ENCODE measurements at regions not wholly inside any gene's neighbourhood (a gene's known extent, or its start where the extent isn't known, plus 50 kb on each side); places are given as distances from the start of the nearest gene placed in this dataset.

- no peak overlapping the region for H3K27ac ChIP-seq
These were observed 422.6 kb upstream of the ID2 start for GRCh38 chr2:8259106-8259840.

GRCh38 chr2:8259841-8260178, 422.0 kb upstream of the ID2 start:
- peaks cover 3% of the 10 kb centered on the region for H3K9me3 Mint-ChIP-seq

More at GRCh38 chr2:8259106-8259840, 422.6 kb upstream of the ID2 start:
- Histone ChIP-seq H3K9ac (no peak overlapping the region), H3K4me3 (no peak overlapping the region), H3K27me3 (peaks cover 35% of the 10 kb centered on the region), H3F3A (ENCODE audit: low read depth) (peaks cover 18% of the 10 kb centered on the region), H3K4me1 (peaks cover 53% of the 10 kb centered on the region), H3K79me2 (ENCODE audit: low read depth) (no peaks in the 10 kb centered on the region), H2AFZ (replicated peaks) (no peak overlapping the region), H3K36me3 (no peaks in the 10 kb centered on the region), H3K9me3 (ENCODE audit: low read depth) (no peaks in the 10 kb centered on the region), H3K4me2 (no peak overlapping the region), H4K20me1 (ENCODE audit: low read depth) (no peaks in the 10 kb centered on the region)
- Mint-ChIP-seq H3K27me3 (ENCODE audit: insufficient read depth, low read depth) (peaks cover 4% of the 10 kb centered on the region), H3K27ac (no peak overlapping the region), H3K36me3 (no peaks in the 10 kb centered on the region), H3K4me1 (peaks cover 57% of the 10 kb centered on the region), H3K4me3 (no peak overlapping the region), H3K9me3 (peaks cover 2% of the 10 kb centered on the region)
- DNase-seq (ENCODE audit: low spot score) = no peak
- TF ChIP-seq EZH2 (IDR thresholded peaks at IDR 0.05) = no peak
- TF ChIP-seq EZH2phosphoT487 (IDR thresholded peaks at IDR 0.05) = no peak
- TF ChIP-seq CTCF (IDR thresholded peaks at IDR 0.05) = no peak

GRCh38 chr2:8260213-8260612, 421.6 kb upstream of the ID2 start:
- peaks cover 2% of the 10 kb centered on the region for H3K9me3 Mint-ChIP-seq
- no peaks in the 10 kb centered on the region for H3K36me3 Mint-ChIP-seq
- Histone ChIP-seq H3K27ac (no peak overlapping the region), H3F3A (ENCODE audit: low read depth) (peaks cover 27% of the 10 kb centered on the region), H3K4me2 (no peak overlapping the region), H3K4me1 (peaks cover 62% of the 10 kb centered on the region), H3K4me3 (no peak overlapping the region), H3K27me3 (peaks cover 43% of the 10 kb centered on the region), H3K36me3 (no peaks in the 10 kb centered on the region), H3K79me2 (ENCODE audit: low read depth) (no peaks in the 10 kb centered on the region), H3K9ac (no peak overlapping the region), H3K9me3 (ENCODE audit: low read depth) (no peaks in the 10 kb centered on the region), H4K20me1 (ENCODE audit: low read depth) (no peaks in the 10 kb centered on the region), H2AFZ (replicated peaks) (no peak overlapping the region)
- no peak overlapping the region for H3K27ac Mint-ChIP-seq
- peaks cover 59% of the 10 kb centered on the region for H3K4me1 Mint-ChIP-seq
- H3K27me3 Mint-ChIP-seq (ENCODE audit: insufficient read depth, low read depth) = peaks cover 4% of the 10 kb centered on the region
- H3K4me3 Mint-ChIP-seq = no peak overlapping the region
- no peak for DNase-seq (ENCODE audit: low spot score)
- no peak for TF ChIP-seq EZH2phosphoT487 (IDR thresholded peaks at IDR 0.05)
- TF ChIP-seq EZH2 (IDR thresholded peaks at IDR 0.05) = no peak
- TF ChIP-seq CTCF (IDR thresholded peaks at IDR 0.05) = no peak

More at GRCh38 chr2:8259841-8260178, 422.0 kb upstream of the ID2 start:
- Histone ChIP-seq H3K4me2 (no peak overlapping the region), H3K4me3 (no peak overlapping the region), H3K9ac (no peak overlapping the region), H3K4me1 (peaks cover 58% of the 10 kb centered on the region), H3F3A (ENCODE audit: low read depth) (peaks cover 23% of the 10 kb centered on the region), H3K9me3 (ENCODE audit: low read depth) (no peaks in the 10 kb centered on the region), H3K27ac (no peak overlapping the region), H4K20me1 (ENCODE audit: low read depth) (no peaks in the 10 kb centered on the region), H3K79me2 (ENCODE audit: low read depth) (no peaks in the 10 kb centered on the region), H3K36me3 (no peaks in the 10 kb centered on the region), H2AFZ (replicated peaks) (no peak overlapping the region), H3K27me3 (peaks cover 39% of the 10 kb centered on the region)
- H3K4me3 Mint-ChIP-seq = no peak overlapping the region
- H3K36me3 Mint-ChIP-seq = no peaks in the 10 kb centered on the region
- H3K27me3 Mint-ChIP-seq (ENCODE audit: insufficient read depth, low read depth) = peaks cover 4% of the 10 kb centered on the region
- H3K4me1 Mint-ChIP-seq = peaks cover 57% of the 10 kb centered on the region
- H3K27ac Mint-ChIP-seq = no peak overlapping the region
- no peak for TF ChIP-seq EZH2phosphoT487 (IDR thresholded peaks at IDR 0.05)
- no peak for TF ChIP-seq CTCF (IDR thresholded peaks at IDR 0.05)
- TF ChIP-seq EZH2 (IDR thresholded peaks at IDR 0.05) = no peak
- DNase-seq (ENCODE audit: low spot score) = no peak
